Sigmoid colon (tissue), 3 donors: ENCODE measurements at regions not wholly inside any gene's neighbourhood (a gene's known extent, or its start where the extent isn't known, plus 50 kb on each side); places are given as distances from the start of the nearest gene placed in this dataset.
"Not testable (repeated sequence)": the region's sequence is repeated elsewhere in the genome, so short reads cannot be mapped to it uniquely, and the experiment has no call there.

ENCODE experiments used
- CTCF ChIP-seq, 4 experiments: fragments of 450-650 bp in 3 of 4; fragments of 200-600 bp in 1 of 4; IDR thresholded peaks; one replicate each; pipeline ENCODE4 v1.5.1; 2016 to 2019; ENCODE audit warnings: antibody characterized with exemption in 4 of 4, mild to moderate bottlenecking in 3 of 4, moderate library complexity in 2 of 4
- POLR2A ChIP-seq, 2 donors: fragments of 450-650 bp; IDR thresholded peaks; one replicate each; pipeline ENCODE4 v1.6.1; 2016; ENCODE audit warnings: antibody characterized with exemption in 2 of 2, mild to moderate bottlenecking in 2 of 2, moderate library complexity in 2 of 2

- not testable (repeated sequence) for TF ChIP-seq CTCF, POLR2A (IDR thresholded peaks at IDR 0.05)
Measured at GRCh38 chr6:141506062-141506461, 626.7 kb upstream of the GJE1 start.
